ENCODE measurements at regions not wholly inside any gene's neighbourhood (a gene's known extent, or its start where the extent isn't known, plus 50 kb on each side); places are given as distances from the start of the nearest gene placed in this dataset.

DNA sequence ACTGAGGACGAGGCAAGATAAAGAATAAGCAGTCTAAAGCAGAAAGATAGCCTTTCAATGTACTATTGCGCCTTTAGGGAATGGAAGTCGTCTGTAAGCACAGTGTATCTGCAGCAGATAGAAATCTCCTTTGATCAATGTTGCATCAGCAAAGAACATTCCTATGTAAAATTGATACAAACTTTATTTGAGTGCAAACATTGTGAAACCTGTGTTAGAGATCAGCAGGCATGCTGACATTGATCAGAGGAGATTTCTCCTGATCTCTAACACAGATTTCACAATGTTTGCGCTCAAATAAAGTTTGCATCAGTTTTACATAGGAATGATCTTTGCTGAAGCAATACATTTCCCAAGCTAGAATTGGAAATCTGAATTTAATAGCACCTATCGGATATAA is 1446.8 kb downstream of the MRPL39 start:
- WGBS (ENCODE audit: insufficient coverage): 89% methylated on average over 5 of the region's 5 CpGs
- intact Hi-C loops (cut with micrococcal nuclease): no loop called here

DNA sequence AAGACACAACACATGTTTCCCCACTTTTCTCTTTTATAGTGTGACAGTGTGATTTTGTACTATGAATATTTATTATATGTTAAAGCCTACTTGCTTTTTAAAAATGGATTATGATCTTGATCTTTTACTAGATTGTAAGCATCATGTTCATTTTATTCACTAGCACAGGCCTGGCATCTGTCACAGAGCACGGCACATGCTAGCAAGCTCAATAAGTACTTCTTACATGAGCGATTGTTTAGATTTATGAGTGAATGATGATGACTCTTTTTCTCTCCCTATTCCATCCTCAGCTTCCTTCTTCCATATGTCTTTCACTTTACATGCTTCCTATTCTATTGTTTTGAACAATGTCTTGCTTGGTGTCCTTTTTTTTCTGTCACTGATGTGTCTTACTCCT is 1454.1 kb downstream of the MRPL39 start:
- Histone ChIP-seq H3K4me3 (ENCODE audit: low read length) (no peak overlapping the region), H3K27me3 (ENCODE audit: control insufficient read depth, insufficient read depth, low read length) (no peaks in the 10 kb centered on the region), H3K4me1 (ENCODE audit: control insufficient read depth, insufficient read depth, low read length) (no peaks in the 10 kb centered on the region), H3K36me3 (ENCODE audit: control insufficient read depth, insufficient read depth, low read length) (no peaks in the 10 kb centered on the region), H3K27ac (ENCODE audit: low read length) (no peak overlapping the region), H3K9me3 (ENCODE audit: control insufficient read depth, insufficient read depth, low read length) (no peaks in the 10 kb centered on the region)
- H3K4me3 Mint-ChIP-seq: no peak overlapping the region
- TF ChIP-seq, protein P1, sequence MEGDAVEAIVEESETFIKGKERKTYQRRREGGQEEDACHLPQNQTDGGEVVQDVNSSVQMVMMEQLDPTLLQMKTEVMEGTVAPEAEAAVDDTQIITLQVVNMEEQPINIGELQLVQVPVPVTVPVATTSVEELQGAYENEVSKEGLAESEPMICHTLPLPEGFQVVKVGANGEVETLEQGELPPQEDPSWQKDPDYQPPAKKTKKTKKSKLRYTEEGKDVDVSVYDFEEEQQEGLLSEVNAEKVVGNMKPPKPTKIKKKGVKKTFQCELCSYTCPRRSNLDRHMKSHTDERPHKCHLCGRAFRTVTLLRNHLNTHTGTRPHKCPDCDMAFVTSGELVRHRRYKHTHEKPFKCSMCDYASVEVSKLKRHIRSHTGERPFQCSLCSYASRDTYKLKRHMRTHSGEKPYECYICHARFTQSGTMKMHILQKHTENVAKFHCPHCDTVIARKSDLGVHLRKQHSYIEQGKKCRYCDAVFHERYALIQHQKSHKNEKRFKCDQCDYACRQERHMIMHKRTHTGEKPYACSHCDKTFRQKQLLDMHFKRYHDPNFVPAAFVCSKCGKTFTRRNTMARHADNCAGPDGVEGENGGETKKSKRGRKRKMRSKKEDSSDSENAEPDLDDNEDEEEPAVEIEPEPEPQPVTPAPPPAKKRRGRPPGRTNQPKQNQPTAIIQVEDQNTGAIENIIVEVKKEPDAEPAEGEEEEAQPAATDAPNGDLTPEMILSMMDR (IDR thresholded peaks at IDR 0.05): no peak
- WGBS (ENCODE audit: insufficient coverage): 100% methylated on average over 1 of the region's 2 CpGs
- peaks cover 6 to 9% of the 10 kb centered on the region in 2 donors for H3K9me3 Mint-ChIP-seq
- no peaks in the 10 kb centered on the region for H3K4me1 Mint-ChIP-seq
- no peak for ATAC-seq
- H3K36me3 Mint-ChIP-seq: no peaks in the 10 kb centered on the region
- no peaks in the 10 kb centered on the region for H3K27me3 Mint-ChIP-seq (ENCODE audit: low read depth in 2 of 2)
- no peak for DNase-seq
- no peak overlapping the region for H3K27ac Mint-ChIP-seq
- intact Hi-C loops (cut with micrococcal nuclease): no loop called here

More for the DNA sequence above, 1446.8 kb downstream of the MRPL39 start:
- Mint-ChIP-seq H3K9me3 (peaks cover 3 to 11% of the 10 kb centered on the region in 2 donors), H3K27ac (no peak overlapping the region), H3K36me3 (peaks cover 6% of the 10 kb centered on the region), H3K4me3 (no peak overlapping the region), H3K4me1 (no peaks in the 10 kb centered on the region), H3K27me3 (ENCODE audit: low read depth in 2 of 2) (no peaks in the 10 kb centered on the region)
- Histone ChIP-seq H3K4me3 (ENCODE audit: low read length) (no peak overlapping the region), H3K9me3 (ENCODE audit: control insufficient read depth, insufficient read depth, low read length) (no peaks in the 10 kb centered on the region), H3K27me3 (ENCODE audit: control insufficient read depth, insufficient read depth, low read length) (no peaks in the 10 kb centered on the region), H3K27ac (ENCODE audit: low read length) (no peak overlapping the region), H3K36me3 (ENCODE audit: control insufficient read depth, insufficient read depth, low read length) (no peaks in the 10 kb centered on the region), H3K4me1 (ENCODE audit: control insufficient read depth, insufficient read depth, low read length) (no peaks in the 10 kb centered on the region)
- TF ChIP-seq, protein P1 (IDR thresholded peaks at IDR 0.05): no peak
- ATAC-seq (no peak), DNase-seq (no peak)

DNA sequence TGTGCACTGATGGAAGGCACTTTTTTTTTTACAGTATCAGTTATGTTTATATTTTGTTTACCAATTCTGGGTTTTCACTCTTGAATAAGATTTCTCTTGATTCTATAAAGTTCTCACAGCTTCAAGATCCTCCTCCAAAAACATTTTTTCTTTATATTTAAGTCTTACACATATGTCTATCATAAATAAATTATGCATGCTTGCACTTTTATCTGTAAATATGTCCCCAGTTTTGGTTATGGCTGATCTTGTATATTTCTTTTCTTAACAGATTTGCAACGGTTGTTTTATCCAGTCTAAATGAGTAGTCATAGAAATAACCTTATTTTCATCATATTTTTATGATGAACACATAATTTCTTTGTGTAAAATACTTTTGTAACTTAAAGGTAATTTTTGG is 1456.5 kb downstream of the MRPL39 start:
- TF ChIP-seq, protein P1 (IDR thresholded peaks at IDR 0.05): no peak
- Mint-ChIP-seq H3K9me3 (peaks cover 8 to 9% of the 10 kb centered on the region in 2 donors), H3K27me3 (ENCODE audit: low read depth in 2 of 2) (no peaks in the 10 kb centered on the region), H3K27ac (no peak overlapping the region), H3K36me3 (no peaks in the 10 kb centered on the region), H3K4me3 (no peak overlapping the region), H3K4me1 (no peaks in the 10 kb centered on the region)
- Histone ChIP-seq H3K36me3 (ENCODE audit: control insufficient read depth, insufficient read depth, low read length) (no peaks in the 10 kb centered on the region), H3K4me3 (ENCODE audit: low read length) (no peak overlapping the region), H3K27ac (ENCODE audit: low read length) (no peak overlapping the region), H3K4me1 (ENCODE audit: control insufficient read depth, insufficient read depth, low read length) (no peaks in the 10 kb centered on the region), H3K27me3 (ENCODE audit: control insufficient read depth, insufficient read depth, low read length) (no peaks in the 10 kb centered on the region), H3K9me3 (ENCODE audit: control insufficient read depth, insufficient read depth, low read length) (no peaks in the 10 kb centered on the region)
- WGBS (ENCODE audit: insufficient coverage): no CpG with 5 or more reads among the region's 1 CpG
- DNase-seq (no peak), ATAC-seq (no peak)
- intact Hi-C loops (cut with micrococcal nuclease): no loop called here

DNA sequence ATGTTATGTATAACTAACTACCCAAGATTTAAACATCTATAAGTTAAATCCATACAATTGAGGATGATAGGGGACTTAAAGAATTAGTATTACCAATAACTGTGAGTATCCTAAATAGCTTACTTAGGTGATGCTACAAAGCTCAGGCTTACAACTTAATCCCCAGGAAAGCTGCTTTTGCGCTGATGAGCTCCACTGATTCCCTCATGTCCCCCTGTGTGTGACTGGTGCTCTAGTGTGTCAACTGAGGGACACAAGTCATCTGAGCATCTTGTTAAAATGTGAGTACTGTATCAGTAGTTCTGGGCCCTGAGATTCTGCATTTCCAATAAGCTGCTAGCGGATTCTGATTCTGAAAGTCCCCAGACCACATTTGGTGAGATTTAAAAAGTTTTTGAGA is 1458.8 kb downstream of the MRPL39 start:
- H3K9me3 ChIP-seq (ENCODE audit: control insufficient read depth, insufficient read depth, low read length): no peaks in the 10 kb centered on the region
- intact Hi-C loops (cut with micrococcal nuclease): no loop called here
- no peaks in the 10 kb centered on the region for H3K4me1 ChIP-seq (ENCODE audit: control insufficient read depth, insufficient read depth, low read length)
- TF ChIP-seq, protein P1 (IDR thresholded peaks at IDR 0.05): no peak
- DNase-seq (no peak), ATAC-seq (no peak)
- H3K4me3 ChIP-seq (ENCODE audit: low read length): no peak overlapping the region
- Mint-ChIP-seq H3K27ac (no peak overlapping the region), H3K4me1 (no peaks in the 10 kb centered on the region), H3K36me3 (no peaks in the 10 kb centered on the region), H3K4me3 (no peak overlapping the region), H3K9me3 (peaks cover 5 to 6% of the 10 kb centered on the region in 2 donors), H3K27me3 (ENCODE audit: low read depth in 2 of 2) (no peaks in the 10 kb centered on the region)
- H3K27me3 ChIP-seq (ENCODE audit: control insufficient read depth, insufficient read depth, low read length): no peaks in the 10 kb centered on the region
- 92% methylated on average over 2 of the region's 2 CpGs for whole genome bisulfite sequencing (ENCODE audit: insufficient coverage)
- H3K36me3 ChIP-seq (ENCODE audit: control insufficient read depth, insufficient read depth, low read length): no peaks in the 10 kb centered on the region
- H3K27ac ChIP-seq (ENCODE audit: low read length): no peak overlapping the region

Data from natural killer cell (primary cell).